Colonic mucosa (tissue), 4 donors: ENCODE measurements at regions not wholly inside any gene's neighbourhood (a gene's known extent, or its start where the extent isn't known, plus 50 kb on each side); places are given as distances from the start of the nearest gene placed in this dataset.

Experiments
- DNase-seq: peaks from one replicate; pipeline ENCODE4 v3.0.0-alpha.2; 2020
- H3K27ac ChIP-seq: fragments of 200-600 bp; one replicate; pipeline ENCODE4 v1.8.0; 2021
- H3K27me3 ChIP-seq: fragments of 200-600 bp; one replicate; pipeline ENCODE4 v1.8.0; 2021
- H3K36me3 ChIP-seq: fragments of 200-600 bp; one replicate; pipeline ENCODE4 v1.8.0; 2021
- H3K4me1 ChIP-seq: fragments of 200-600 bp; one replicate; pipeline ENCODE4 v1.8.0; 2021; ENCODE audit warnings: mild to moderate bottlenecking
- H3K4me3 ChIP-seq: fragments of 200-600 bp; one replicate; pipeline ENCODE4 v1.8.0; 2021
- H3K9ac ChIP-seq, 2 donors: one replicate each; pipeline ENCODE4 v1.7.0; 2013; ENCODE audit warnings: control low read depth in 2 of 2, low read depth in 2 of 2, low read length in 2 of 2
- H3K9me3 ChIP-seq: fragments of 200-600 bp; one replicate; pipeline ENCODE4 v1.8.0; 2021
- CTCF ChIP-seq: fragments of 200-600 bp; IDR thresholded peaks from one replicate; pipeline ENCODE4 v1.8.0; 2022; ENCODE audit warnings: antibody characterized with exemption, mild to moderate bottlenecking
- intact Hi-C: fragments of 100-400 bp; cut with DNase I; formaldehyde crosslinking; loops from one replicate; pipeline ENCODE4 v1.14.1; 2022
- donor health status: healthy.
- donor health status: DM: no; HTN: no; CAD: no.
- donor health status: DM: no; HTN: no; CAD: no.

GRCh38 chr7:119931230-119931824 is 341.6 kb upstream of the KCND2 start:
- Histone ChIP-seq H3K4me1 (no peaks in the 10 kb centered on the region), H3K9me3 (no peaks in the 10 kb centered on the region), H3K27ac (no peak overlapping the region), H3K27me3 (no peaks in the 10 kb centered on the region), H3K9ac (no peak overlapping the region), H3K36me3 (no peaks in the 10 kb centered on the region), H3K4me3 (no peak overlapping the region)
- TF ChIP-seq CTCF = no peak
- DNase-seq = no peak
- intact Hi-C loops = loop anchor here (10.0 kb wide), 1 partner anchor 343 kb away; the partner anchor contains the start of gene KCND2

GRCh38 chr7:119935418-119936025 is 337.5 kb upstream of the KCND2 start:
- no peaks in the 10 kb centered on the region for H3K36me3 ChIP-seq
- no peaks in the 10 kb centered on the region for H3K4me1 ChIP-seq
- no peak for DNase-seq
- no peaks in the 10 kb centered on the region for H3K27me3 ChIP-seq
- H3K9ac ChIP-seq = no peak overlapping the region
- intact Hi-C loops = loop anchor here (10.0 kb wide), 1 partner anchor 339 kb away; the partner anchor contains the start of gene KCND2
- no peak for TF ChIP-seq CTCF
- no peak overlapping the region for H3K27ac ChIP-seq
- no peak overlapping the region for H3K4me3 ChIP-seq
- H3K9me3 ChIP-seq = no peaks in the 10 kb centered on the region

GRCh38 chr7:119936836-119937235 is 336.1 kb upstream of the KCND2 start:
- H3K27ac ChIP-seq = no peak overlapping the region
- no peaks in the 10 kb centered on the region for H3K27me3 ChIP-seq
- intact Hi-C loops = loop anchor here (10.0 kb wide), 1 partner anchor 338 kb away; the partner anchor contains the start of gene KCND2
- DNase-seq = no peak
- no peak overlapping the region for H3K9ac ChIP-seq
- no peaks in the 10 kb centered on the region for H3K4me1 ChIP-seq
- no peaks in the 10 kb centered on the region for H3K9me3 ChIP-seq
- H3K4me3 ChIP-seq = no peak overlapping the region
- TF ChIP-seq CTCF = no peak
- no peaks in the 10 kb centered on the region for H3K36me3 ChIP-seq

GRCh38 chr7:119937745-119938144 is 335.2 kb upstream of the KCND2 start:
- no peak for DNase-seq
- H3K4me3 ChIP-seq = no peak overlapping the region
- no peaks in the 10 kb centered on the region for H3K4me1 ChIP-seq
- no peaks in the 10 kb centered on the region for H3K27me3 ChIP-seq
- no peak for TF ChIP-seq CTCF
- no peaks in the 10 kb centered on the region for H3K36me3 ChIP-seq
- H3K9ac ChIP-seq = no peak overlapping the region
- no peaks in the 10 kb centered on the region for H3K9me3 ChIP-seq
- intact Hi-C loops = loop anchor here (10.0 kb wide), 1 partner anchor 337 kb away; the partner anchor contains the start of gene KCND2
- no peak overlapping the region for H3K27ac ChIP-seq

- Histone ChIP-seq H3K9me3 (no peaks in the 10 kb centered on the region), H3K27ac (no peak overlapping the region), H3K36me3 (no peaks in the 10 kb centered on the region), H3K4me3 (no peak overlapping the region), H3K27me3 (no peaks in the 10 kb centered on the region), H3K4me1 (no peaks in the 10 kb centered on the region), H3K9ac (no peak overlapping the region)
- DNase-seq = no peak
- no peak for TF ChIP-seq CTCF
- intact Hi-C loops = no loop called here
Observed at GRCh38 chr7:119943942-119944600, 328.9 kb upstream of the KCND2 start.
